Bronchial epithelial cell (primary cell): ENCODE measurements at regions not wholly inside any gene's neighbourhood (a gene's known extent, or its start where the extent isn't known, plus 50 kb on each side); places are given as distances from the start of the nearest gene placed in this dataset.
"Not testable (repeated sequence)": the region's sequence is repeated elsewhere in the genome, so short reads cannot be mapped to it uniquely, and the experiment has no call there.

Source experiments
- DNase-seq: peaks from one replicate; pipeline ENCODE4 v3.0.0-alpha.2; 2010; ENCODE audit warnings: low read depth
- FAIRE-seq: peaks from 2 replicates; lab custom pipeline; 2011; peaks lifted over from hg19 to GRCh38; lab: Jason Lieb, UNC
- H3K27me3 ChIP-seq: 2 replicates; pipeline ENCODE4 v1.5.1; 2011; ENCODE audit warnings: low read length; ENCODE audit not compliant: control insufficient read depth, insufficient read depth
- H3K36me3 ChIP-seq: 2 replicates; pipeline ENCODE4 v1.5.1; 2011; ENCODE audit warnings: low read length; ENCODE audit not compliant: control insufficient read depth, insufficient read depth
- H3K4me3 ChIP-seq: 2 replicates; pipeline ENCODE4 v1.5.1; 2011; ENCODE audit warnings: mild to moderate bottlenecking, low read depth, low read length, control low read depth
- CTCF ChIP-seq: IDR thresholded peaks from 2 replicates; pipeline ENCODE4 v1.5.1; 2011; ENCODE audit warnings: mild to moderate bottlenecking, moderate library complexity, low read length, control low read depth, inconsistent platforms; ENCODE audit not compliant: insufficient read depth, severe bottlenecking

- no peaks in the 10 kb centered on the region for H3K36me3 ChIP-seq
- H3K27me3 ChIP-seq, result no peaks in the 10 kb centered on the region
- no peak for DNase-seq
- no peak overlapping the region for H3K4me3 ChIP-seq
- FAIRE-seq, result peak; percentile 64
- TF ChIP-seq CTCF, result no peak
Observed at GRCh38 chr1:30445449-30445848, 277.9 kb downstream of the MATN1 start.

- no peak for FAIRE-seq
- DNase-seq, result no peak
- Histone ChIP-seq H3K4me3 (no peak overlapping the region), H3K36me3 (no peaks in the 10 kb centered on the region), H3K27me3 (no peaks in the 10 kb centered on the region)
- TF ChIP-seq CTCF, result no peak
Observed at GRCh38 chr1:30444850-30445249, 278.5 kb downstream of the MATN1 start.

DNA sequence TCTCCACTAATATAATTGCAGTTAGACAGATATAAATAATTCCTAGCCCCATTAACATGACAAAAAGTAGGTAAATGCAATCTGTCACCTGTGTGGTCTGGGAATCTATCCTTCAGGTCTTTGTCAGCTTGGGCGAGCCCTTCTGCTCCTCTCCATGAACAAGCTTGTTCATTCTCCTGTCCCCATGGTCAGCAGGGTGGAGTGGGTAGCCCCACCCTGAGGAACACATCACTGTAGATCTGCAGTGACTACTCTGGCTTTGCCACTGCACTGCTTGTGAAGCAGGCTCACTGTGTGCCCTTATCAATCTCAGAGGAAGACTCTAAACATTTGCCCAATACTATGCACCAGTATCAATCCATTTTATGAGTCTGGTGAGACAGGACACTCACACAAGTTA lies 279.0 kb downstream of the MATN1 start:
- FAIRE-seq, result peak; percentile 43
- no peak for DNase-seq
- H3K36me3 ChIP-seq, result no peaks in the 10 kb centered on the region

DNA sequence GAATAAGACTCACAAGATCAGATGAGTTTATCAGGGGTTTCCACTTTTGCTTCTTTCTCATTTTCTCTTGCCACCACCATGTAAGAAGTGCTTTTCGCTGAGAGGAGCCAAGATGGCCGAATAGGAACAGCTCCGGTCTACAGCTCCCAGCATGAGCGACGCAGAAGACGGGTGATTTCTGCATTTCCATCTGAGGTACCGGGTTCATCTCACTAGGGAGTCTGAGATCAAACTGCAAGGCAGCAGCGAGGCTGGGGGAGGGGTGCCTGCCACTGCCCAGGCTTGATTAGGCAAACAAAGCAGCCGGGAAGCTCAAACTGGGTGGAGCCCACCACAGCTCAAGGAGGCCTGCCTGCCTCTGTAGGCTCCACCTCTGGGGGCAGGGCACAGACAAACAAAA lies 285.1 kb downstream of the MATN1 start:
- FAIRE-seq, H3K27me3 ChIP-seq, H3K36me3 ChIP-seq, DNase-seq, H3K4me3 ChIP-seq: not testable (repeated sequence)

More for the DNA sequence above, 279.0 kb downstream of the MATN1 start:
- no peaks in the 10 kb centered on the region for H3K27me3 ChIP-seq
- H3K4me3 ChIP-seq, result no peak overlapping the region
- TF ChIP-seq CTCF, result no peak

DNA sequence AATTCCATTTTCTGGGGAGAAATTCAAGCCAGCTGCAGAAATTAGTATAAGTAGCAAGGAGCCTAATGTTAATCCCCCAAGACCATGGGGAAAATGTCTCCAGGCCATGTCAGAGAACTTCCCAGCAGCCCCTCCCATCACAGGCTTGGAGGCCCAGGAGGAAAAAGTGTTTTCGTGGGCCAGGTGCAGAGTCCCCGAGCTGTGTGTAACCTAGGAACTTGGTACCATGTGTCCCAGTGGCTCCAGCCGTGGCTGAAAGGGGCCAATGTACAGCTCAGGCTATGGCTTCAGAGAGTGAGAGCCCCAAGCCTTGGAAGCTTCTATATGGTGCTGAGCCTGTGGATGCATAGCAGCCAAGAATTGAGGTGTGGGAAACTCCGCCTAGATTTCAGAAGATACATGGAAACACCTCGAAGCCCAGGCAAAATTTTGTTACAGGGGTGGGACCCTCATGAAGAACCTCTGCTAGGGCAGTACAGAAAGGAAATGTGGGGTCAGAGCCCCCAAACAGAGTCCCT lies 286.3 kb downstream of the MATN1 start:
- FAIRE-seq (no peak), DNase-seq (no peak)
- H3K27me3 ChIP-seq, result no peaks in the 10 kb centered on the region
- TF ChIP-seq CTCF, result no peak
- no peaks in the 10 kb centered on the region for H3K36me3 ChIP-seq
- no peak overlapping the region for H3K4me3 ChIP-seq

- no peak for DNase-seq
- Histone ChIP-seq H3K27me3 (no peaks in the 10 kb centered on the region), H3K4me3 (no peak overlapping the region), H3K36me3 (no peaks in the 10 kb centered on the region)
- no peak for TF ChIP-seq CTCF
- no peak for FAIRE-seq
Observed at GRCh38 chr1:30427545-30427944, 295.8 kb downstream of the MATN1 start.
